ENCODE measurements at regions not wholly inside any gene's neighbourhood (a gene's known extent, or its start where the extent isn't known, plus 50 kb on each side); places are given as distances from the start of the nearest gene placed in this dataset.
"Not testable (repeated sequence)": the region's sequence is repeated elsewhere in the genome, so short reads cannot be mapped to it uniquely, and the experiment has no call there.

GRCh38 chr12:78571953-78572352, 292.6 kb upstream of the SYT1 start:
- H3K4me1 ChIP-seq (replicated peaks), result no peaks in the 10 kb centered on the region
- H3K4me3 ChIP-seq, result no peak overlapping the region
- no peak for DNase-seq (ENCODE audit: low spot score)
- intact Hi-C loops (cut with DNase I), result no loop called here
- no peaks in the 10 kb centered on the region for H3K9me3 ChIP-seq
- no peaks in the 10 kb centered on the region for H3K27me3 ChIP-seq (replicated peaks; ENCODE audit: insufficient read depth)
- no peaks in the 10 kb centered on the region for H3K36me3 ChIP-seq
- WGBS, result 82% methylated on average over 5 of the region's 5 CpGs
- TF ChIP-seq CTCF (IDR thresholded peaks at IDR 0.05), result no peak
- TF ChIP-seq POLR2AphosphoS5 (IDR thresholded peaks at IDR 0.05), result no peak
- no peak for TF ChIP-seq POLR2A (IDR thresholded peaks at IDR 0.05)
- no peak overlapping the region for H3K27ac ChIP-seq

- WGBS, result 95% methylated on average over 6 of the region's 6 CpGs
- H3K27me3 ChIP-seq (replicated peaks; ENCODE audit: insufficient read depth); H3K27ac ChIP-seq; DNase-seq (ENCODE audit: low spot score); H3K36me3 ChIP-seq; intact Hi-C loops (cut with DNase I); H3K4me1 ChIP-seq (replicated peaks); H3K9me3 ChIP-seq; H3K4me3 ChIP-seq: not testable (repeated sequence)
Measured at GRCh38 chr12:78575208-78575607, 289.4 kb upstream of the SYT1 start.

- intact Hi-C loops (cut with DNase I), result no loop called here
- H3K27ac ChIP-seq, result no peak overlapping the region
- no peaks in the 10 kb centered on the region for H3K4me1 ChIP-seq (replicated peaks)
- 67% methylated on average over 1 of the region's 1 CpG for WGBS
- TF ChIP-seq POLR2A (IDR thresholded peaks at IDR 0.05) (no peak), CTCF (IDR thresholded peaks at IDR 0.05) (no peak), POLR2AphosphoS5 (IDR thresholded peaks at IDR 0.05) (no peak)
- H3K4me3 ChIP-seq, result no peak overlapping the region
- H3K9me3 ChIP-seq, result no peaks in the 10 kb centered on the region
- H3K36me3 ChIP-seq, result no peaks in the 10 kb centered on the region
- no peaks in the 10 kb centered on the region for H3K27me3 ChIP-seq (replicated peaks; ENCODE audit: insufficient read depth)
- DNase-seq (ENCODE audit: low spot score), result no peak
Measured at GRCh38 chr12:78579846-78580245, 284.7 kb upstream of the SYT1 start.

- no peaks in the 10 kb centered on the region for H3K27me3 ChIP-seq (replicated peaks; ENCODE audit: insufficient read depth)
- WGBS, result 19% methylated on average over 1 of the region's 1 CpG
- H3K4me1 ChIP-seq (replicated peaks), result no peaks in the 10 kb centered on the region
- intact Hi-C loops (cut with DNase I), result no loop called here
- H3K36me3 ChIP-seq, result no peaks in the 10 kb centered on the region
- no peaks in the 10 kb centered on the region for H3K9me3 ChIP-seq
- DNase-seq (ENCODE audit: low spot score), result no peak
- no peak overlapping the region for H3K4me3 ChIP-seq
- TF ChIP-seq POLR2A (IDR thresholded peaks at IDR 0.05) (no peak), POLR2AphosphoS5 (IDR thresholded peaks at IDR 0.05) (no peak), CTCF (IDR thresholded peaks at IDR 0.05) (no peak)
- H3K27ac ChIP-seq, result no peak overlapping the region
Measured at GRCh38 chr12:78580296-78580695, 284.3 kb upstream of the SYT1 start.

- intact Hi-C loops (cut with DNase I), result no loop called here
- H3K27ac ChIP-seq, result no peak overlapping the region
- DNase-seq (ENCODE audit: low spot score), result no peak
- H3K36me3 ChIP-seq, result no peaks in the 10 kb centered on the region
- no peaks in the 10 kb centered on the region for H3K9me3 ChIP-seq
- H3K27me3 ChIP-seq (replicated peaks; ENCODE audit: insufficient read depth), result no peaks in the 10 kb centered on the region
- 59% methylated on average over 1 of the region's 1 CpG for WGBS
- H3K4me1 ChIP-seq (replicated peaks), result no peaks in the 10 kb centered on the region
- TF ChIP-seq POLR2A (IDR thresholded peaks at IDR 0.05) (no peak), CTCF (IDR thresholded peaks at IDR 0.05) (no peak), POLR2AphosphoS5 (IDR thresholded peaks at IDR 0.05) (no peak)
- H3K4me3 ChIP-seq, result no peak overlapping the region
Measured at GRCh38 chr12:78584695-78585094, 279.9 kb upstream of the SYT1 start.

All from prostate gland (tissue), 2 donors.